GM23338 (cell line): ENCODE measurements at regions not wholly inside any gene's neighbourhood (a gene's known extent, or its start where the extent isn't known, plus 50 kb on each side); places are given as distances from the start of the nearest gene placed in this dataset.

Source experiments
- ATAC-seq: fragments of 200-7000 bp; cut with Tn5 transposase; 3 replicates; pipeline ENCODE4 v1.9.1; 2020
- DNase-seq: peaks from one replicate; pipeline ENCODE4 v3.0.0-alpha.2; 2015; ENCODE audit warnings: low spot score
- H2AFZ ChIP-seq: fragments of 200-600 bp; sonication (generic); 2 replicates; pipeline ENCODE4 v1.8.0; 2016; ENCODE audit warnings: antibody characterized with exemption, mild to moderate bottlenecking, moderate library complexity
- H3F3A ChIP-seq: fragments of 200-600 bp; sonication (generic); replicated peaks from 2 replicates; pipeline ENCODE4 v1.8.0; 2017; ENCODE audit warnings: antibody characterized with exemption, mixed run types, low read depth
- H3K27ac ChIP-seq: fragments of 200-600 bp; sonication (generic); 2 replicates; pipeline ENCODE4 v1.6.1; 2016; ENCODE audit warnings: low read depth
- H3K27me3 ChIP-seq: fragments of 200-600 bp; sonication (generic); 2 replicates; pipeline ENCODE4 v1.8.0; 2016; ENCODE audit warnings: mild to moderate bottlenecking, mixed run types, moderate library complexity; ENCODE audit not compliant: insufficient read depth
- H3K36me3 ChIP-seq: fragments of 200-600 bp; sonication (generic); 2 replicates; pipeline ENCODE4 v1.8.0; 2016; ENCODE audit warnings: mild to moderate bottlenecking; ENCODE audit not compliant: insufficient read depth
- H3K4me1 ChIP-seq: fragments of 200-600 bp; sonication (generic); 2 replicates; pipeline ENCODE4 v1.8.0; 2016; ENCODE audit warnings: mild to moderate bottlenecking, moderate library complexity; ENCODE audit not compliant: insufficient read depth
- H3K4me2 ChIP-seq: fragments of 200-600 bp; sonication (generic); 2 replicates; pipeline ENCODE4 v1.7.1; 2017; ENCODE audit warnings: mixed run types
- H3K4me3 ChIP-seq: fragments of 200-600 bp; sonication (generic); 2 replicates; pipeline ENCODE4 v1.6.1; 2016; ENCODE audit warnings: mixed run types
- H3K79me2 ChIP-seq: fragments of 200-600 bp; sonication (generic); replicated peaks from 2 replicates; pipeline ENCODE4 v1.8.0; 2017; ENCODE audit warnings: mild to moderate bottlenecking; ENCODE audit not compliant: insufficient read depth
- H3K9me2 ChIP-seq: fragments of 200-600 bp; sonication (generic); 2 replicates; pipeline ENCODE4 v1.8.0; 2017; ENCODE audit not compliant: insufficient read depth
- H4K20me1 ChIP-seq: fragments of 200-600 bp; sonication (generic); replicated peaks from 2 replicates; pipeline ENCODE4 v1.8.0; 2017; ENCODE audit warnings: mild to moderate bottlenecking; ENCODE audit not compliant: insufficient read depth
- H3K27ac Mint-ChIP-seq: 2 replicates; pipeline ENCODE4 v1.8.0; 2020; ENCODE audit warnings: inconsistent platforms, mild to moderate bottlenecking, moderate library complexity, mixed read lengths
- H3K27me3 Mint-ChIP-seq: 3 replicates; pipeline ENCODE4 v1.8.0; 2022; ENCODE audit warnings: low read depth, mild to moderate bottlenecking, moderate library complexity, mixed read lengths, inconsistent platforms; ENCODE audit not compliant: insufficient read depth, poor library complexity
- H3K36me3 Mint-ChIP-seq: 3 replicates; pipeline ENCODE4 v1.8.0; 2021; ENCODE audit warnings: low read depth, mild to moderate bottlenecking, inconsistent platforms, moderate library complexity, mixed read lengths
- H3K4me1 Mint-ChIP-seq: 3 replicates; pipeline ENCODE4 v1.8.0; 2020; ENCODE audit warnings: mild to moderate bottlenecking, inconsistent platforms, mixed read lengths
- H3K4me3 Mint-ChIP-seq: 3 replicates; pipeline ENCODE4 v1.8.0; 2021; ENCODE audit warnings: moderate library complexity, mild to moderate bottlenecking, inconsistent platforms, mixed read lengths
- H3K9me3 Mint-ChIP-seq: 3 replicates; pipeline ENCODE4 v1.8.0; 2020; ENCODE audit warnings: moderate library complexity, mild to moderate bottlenecking, inconsistent platforms, mixed read lengths
- CREB1 ChIP-seq: fragments of 250-450 bp; sonication (Bioruptor Pico); IDR thresholded peaks from 2 replicates; pipeline ENCODE4 v1.5.0; 2020; ENCODE audit warnings: low read depth, mild to moderate bottlenecking, moderate library complexity
- CTCF ChIP-seq, 2 experiments: fragments of 200-600 bp in 1 of 2; sonication (generic) in 1 of 2; conservative IDR thresholded peaks; 2 replicates each; pipeline versions ENCODE4 v1.5.1 to v1.6.1; 2016 to 2017; ENCODE audit warnings: antibody characterized with exemption in 2 of 2, low read depth in 2 of 2, mild to moderate bottlenecking in 2 of 2, moderate library complexity in 1 of 2
- ETS1 ChIP-seq: IDR thresholded peaks from 2 replicates; pipeline ENCODE4 v1.6.1; 2016; ENCODE audit warnings: antibody characterized with exemption
- EZH2 ChIP-seq: fragments of 200-600 bp; sonication (generic); IDR thresholded peaks from one replicate; pipeline ENCODE4 v1.8.0; 2017; ENCODE audit warnings: antibody characterized with exemption, mild to moderate bottlenecking, low read depth; ENCODE audit not compliant: unreplicated experiment
- EZH2phosphoT487 ChIP-seq: fragments of 200-600 bp; sonication (generic); IDR thresholded peaks from one replicate; pipeline ENCODE4 v1.8.1; 2018; ENCODE audit warnings: antibody characterized with exemption; ENCODE audit not compliant: unreplicated experiment
- JUNB ChIP-seq: IDR thresholded peaks from one replicate; pipeline ENCODE4 v1.6.1; 2016; ENCODE audit warnings: antibody characterized with exemption; ENCODE audit not compliant: unreplicated experiment
- NANOG ChIP-seq: IDR thresholded peaks from 2 replicates; pipeline ENCODE4 v1.6.1; 2016; ENCODE audit warnings: antibody characterized with exemption, borderline replicate concordance
- POLR2AphosphoS5 ChIP-seq: IDR thresholded peaks from 2 replicates; pipeline ENCODE4 v1.6.1; 2016; ENCODE audit warnings: antibody characterized with exemption, low read depth
- REST ChIP-seq: IDR thresholded peaks from one replicate; pipeline ENCODE4 v1.6.1; 2018; ENCODE audit warnings: antibody characterized with exemption; ENCODE audit not compliant: unreplicated experiment
- STAT1 ChIP-seq: IDR thresholded peaks from one replicate; pipeline ENCODE4 v1.6.1; 2016; ENCODE audit warnings: antibody characterized with exemption; ENCODE audit not compliant: unreplicated experiment
- ZNF114 ChIP-seq: fragments of 250-450 bp; sonication (Bioruptor Pico); IDR thresholded peaks from 2 replicates; pipeline ENCODE4 v1.5.0; 2020; ENCODE audit warnings: mild to moderate bottlenecking, moderate library complexity
- ZNF331 ChIP-seq: fragments of 250-450 bp; sonication (Bioruptor Pico); IDR thresholded peaks from 2 replicates; pipeline ENCODE4 v1.5.0; 2020; ENCODE audit warnings: low read depth, mild to moderate bottlenecking, moderate library complexity
- ZNF462 ChIP-seq: fragments of 250-450 bp; sonication (Bioruptor Pico); IDR thresholded peaks from 2 replicates; pipeline ENCODE4 v1.5.0; 2020; ENCODE audit warnings: mild to moderate bottlenecking, moderate library complexity

GRCh38 chr6:86030875-86031274 lies 388.2 kb upstream of the SYNCRIP start:
- H3K9me3 Mint-ChIP-seq = peaks cover 6% of the 10 kb centered on the region; the same call in 2 of the 3 replicates
- Histone ChIP-seq H3K27me3 (no peaks in the 10 kb centered on the region), H3K4me1 (peaks cover 6% of the 10 kb centered on the region; the same call in 1 of the 2 replicates), H3F3A (no peaks in the 10 kb centered on the region), H3K36me3 (no peaks in the 10 kb centered on the region), H3K4me2 (no peak overlapping the region), H2AFZ (no peak overlapping the region), H3K27ac (no peak overlapping the region), H3K79me2 (no peaks in the 10 kb centered on the region), H3K4me3 (no peak overlapping the region), H3K9me2 (no peaks in the 10 kb centered on the region), H4K20me1 (no peaks in the 10 kb centered on the region)
- peaks cover 2% of the 10 kb centered on the region for H3K27me3 Mint-ChIP-seq
- no peak overlapping the region for H3K27ac Mint-ChIP-seq
- TF ChIP-seq REST (no peak), JUNB (no peak), ETS1 (no peak), ZNF114 (CRISPR knock-in tag) (no peak), POLR2AphosphoS5 (no peak), CTCF (conservative IDR thresholded peaks at IDR 0.05; ENCODE audit: low read depth in 2 of 2) (no peak), ZNF462 (no peak), NANOG (no peak), ZNF331 (no peak), EZH2 (no peak), EZH2phosphoT487 (no peak), CREB1 (no peak), STAT1 (no peak)
- H3K4me1 Mint-ChIP-seq = peaks cover 11% of the 10 kb centered on the region; the same call in 2 of the 3 replicates
- peaks cover 5% of the 10 kb centered on the region; the same call in 1 of the 3 replicates for H3K36me3 Mint-ChIP-seq
- ATAC-seq (no peak), DNase-seq (no peak)
- no peak overlapping the region for H3K4me3 Mint-ChIP-seq
